HG03039 (cell line): ENCODE measurements at regions not wholly inside any gene's neighbourhood (a gene's known extent, or its start where the extent isn't known, plus 50 kb on each side); places are given as distances from the start of the nearest gene placed in this dataset.

ENCODE experiments used
- ATAC-seq: cut with Tn5 transposase; IDR thresholded peaks from one replicate; pipeline ENCODE4 v1.9.1; 2021; ENCODE audit warnings: mild to moderate bottlenecking, moderate library complexity; ENCODE audit not compliant: unreplicated experiment

GRCh38 chr5:152978141-152978835, 512.2 kb upstream of the GRIA1 start:
- ATAC-seq: no peak

GRCh38 chr5:152987131-152987530, 503.3 kb upstream of the GRIA1 start:
- no peak for ATAC-seq

DNA sequence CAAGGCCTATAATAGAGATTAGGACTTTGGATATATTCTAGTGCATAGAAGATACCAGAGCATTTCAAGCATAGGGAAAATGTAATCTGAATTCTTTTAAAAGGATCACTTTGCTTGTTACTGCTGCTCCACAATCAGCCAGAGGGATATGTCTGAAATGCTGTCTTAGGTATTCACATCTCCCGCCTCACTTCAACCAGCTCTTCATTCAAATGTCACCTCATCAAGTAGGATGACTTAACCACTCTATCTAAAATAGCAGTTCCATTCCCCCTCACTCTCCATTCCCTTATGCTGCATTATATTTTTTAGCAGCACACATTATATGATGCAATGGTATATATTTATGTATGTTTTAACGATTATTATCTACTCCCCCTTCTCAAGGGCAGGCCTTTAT, 500.3 kb upstream of the GRIA1 start:
- no peak for ATAC-seq

GRCh38 chr5:152990649-152991048, 499.8 kb upstream of the GRIA1 start:
- no peak for ATAC-seq

DNA sequence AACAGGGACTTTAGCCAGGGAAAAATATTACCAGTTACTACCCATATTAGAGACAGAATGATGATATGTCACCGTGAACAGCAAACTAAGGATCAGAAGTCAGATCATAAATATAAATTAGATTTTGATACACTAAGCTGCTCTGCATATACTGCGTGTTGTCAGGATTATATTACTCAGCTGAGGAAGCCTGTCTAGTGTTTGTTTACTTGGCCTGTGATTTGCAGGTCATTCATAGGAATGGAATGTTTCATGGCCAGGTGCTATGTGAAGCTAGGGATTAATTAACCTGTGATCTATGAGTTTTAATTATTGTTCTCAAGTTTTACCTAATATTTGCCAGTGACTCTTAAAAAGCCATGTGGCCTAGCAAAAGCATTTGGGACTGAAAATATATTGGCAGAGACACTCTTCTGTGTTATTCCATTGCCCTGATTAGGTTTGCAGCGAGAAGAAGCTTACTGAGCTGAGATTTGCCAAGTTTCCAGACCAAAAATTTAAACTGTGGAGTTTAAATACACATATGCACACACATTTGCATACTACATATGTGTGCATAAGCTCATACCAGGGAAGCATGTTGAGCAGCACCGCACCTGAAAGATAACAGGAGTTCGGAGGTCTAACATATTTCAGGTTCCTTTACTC, 496.3 kb upstream of the GRIA1 start:
- no peak for ATAC-seq

DNA sequence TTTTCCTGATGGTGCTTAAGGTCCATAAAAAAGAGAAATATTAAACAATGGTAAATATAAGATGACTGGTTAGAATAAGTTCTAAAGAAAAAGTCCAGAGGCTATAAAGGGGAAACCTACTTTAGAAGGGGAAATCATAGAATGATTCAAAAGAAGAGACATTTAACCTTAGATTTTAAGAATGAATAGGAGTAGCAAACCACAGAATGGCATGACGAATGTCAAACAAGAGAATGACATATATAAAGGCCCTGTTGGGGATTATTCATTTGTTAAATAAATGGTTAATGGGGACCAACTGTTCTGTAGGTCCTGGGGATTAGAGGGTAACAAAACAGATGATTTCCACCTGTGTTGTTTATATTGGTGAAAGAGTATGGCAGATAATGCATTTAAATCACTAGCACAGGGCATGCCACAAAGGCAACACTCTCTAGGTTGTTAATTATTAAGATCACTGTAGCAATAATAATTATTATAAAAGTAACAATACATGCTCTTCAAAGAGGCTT, 495.2 kb upstream of the GRIA1 start:
- ATAC-seq: no peak

DNA sequence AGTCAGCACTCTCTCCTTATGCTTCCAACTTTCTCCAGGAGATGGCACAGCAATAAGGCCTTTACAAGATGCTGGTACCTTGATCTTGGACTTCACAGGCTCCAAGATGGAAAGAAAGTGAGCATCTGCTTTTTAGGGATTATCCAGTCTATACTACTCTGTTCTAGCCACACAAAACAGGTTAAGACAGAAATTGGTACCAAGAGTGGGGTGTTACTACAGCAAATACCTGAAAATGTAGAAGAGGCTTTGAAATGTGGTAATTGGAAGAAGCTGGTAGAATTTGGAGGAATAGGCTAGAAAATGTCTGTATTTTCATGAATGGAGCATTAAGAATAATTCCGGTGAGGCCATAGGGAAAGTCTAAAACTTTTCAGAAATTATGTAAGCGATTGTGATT, 484.8 kb upstream of the GRIA1 start:
- no peak for ATAC-seq

- ATAC-seq: no peak
Observed at GRCh38 chr5:153006681-153007080, 483.8 kb upstream of the GRIA1 start.

GRCh38 chr5:153014194-153014593, 476.3 kb upstream of the GRIA1 start:
- ATAC-seq: no peak

DNA sequence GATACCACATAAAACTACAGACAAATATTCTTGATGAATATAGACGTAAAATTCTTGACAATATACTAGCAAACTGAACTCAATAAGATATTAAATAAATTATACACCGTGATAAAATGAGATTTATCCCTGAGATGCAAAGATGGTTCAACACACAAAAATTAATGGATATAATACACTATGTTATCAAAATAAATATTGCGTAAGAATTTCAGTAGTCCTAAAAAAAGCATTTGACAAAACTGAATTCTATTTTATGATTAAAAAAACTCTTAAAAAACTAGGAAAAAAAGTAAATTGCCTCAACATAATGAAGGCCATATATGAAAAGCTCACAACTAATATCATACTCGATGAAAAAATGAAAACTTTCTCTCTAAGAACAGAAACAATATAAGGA, 472.3 kb upstream of the GRIA1 start:
- no peak for ATAC-seq

GRCh38 chr5:153030755-153031725, 459.4 kb upstream of the GRIA1 start:
- ATAC-seq: no peak

- no peak for ATAC-seq
Observed at GRCh38 chr5:153039501-153039900, 451.0 kb upstream of the GRIA1 start.

DNA sequence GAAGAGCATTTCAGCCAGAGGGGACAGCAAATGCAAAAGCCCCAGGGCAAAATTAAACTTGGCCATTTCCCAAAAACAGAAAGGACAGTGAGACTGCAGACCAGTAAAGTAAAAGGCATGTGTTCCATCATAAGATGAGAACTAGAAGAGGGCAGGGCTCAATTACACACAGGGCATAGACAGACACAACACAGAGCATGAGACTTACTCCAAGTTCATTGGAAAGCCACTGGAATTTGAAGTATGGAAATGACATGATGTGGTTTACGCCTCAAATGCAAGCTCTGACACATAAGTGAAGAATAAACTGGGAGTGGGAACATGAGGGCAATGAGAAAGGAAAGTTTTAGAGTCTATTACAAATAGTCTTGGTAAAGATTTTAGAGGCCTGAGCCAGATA, 446.6 kb upstream of the GRIA1 start:
- no peak for ATAC-seq

GRCh38 chr5:153050496-153051179, 439.8 kb upstream of the GRIA1 start:
- ATAC-seq: no peak

DNA sequence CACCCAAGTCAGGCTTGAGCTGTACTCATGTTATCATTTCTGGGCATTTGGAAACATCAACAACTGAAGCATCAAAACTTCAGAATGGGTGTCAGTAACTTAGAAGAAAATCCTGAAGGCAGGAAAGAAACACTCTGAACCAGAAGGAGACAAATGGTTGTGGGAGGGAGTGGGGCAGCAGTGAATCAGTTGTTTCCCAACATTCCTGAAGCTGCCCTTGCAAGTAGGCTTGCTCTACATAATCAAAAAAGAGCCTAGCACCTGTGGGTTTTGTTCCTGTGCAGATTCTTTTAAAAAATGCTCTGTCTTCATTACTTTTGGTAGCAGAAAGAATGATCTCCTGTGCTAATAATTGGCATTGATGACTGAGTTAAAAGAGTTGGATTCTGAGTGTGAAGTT, 424.2 kb upstream of the GRIA1 start:
- ATAC-seq: no peak

GRCh38 chr5:153067869-153068268, 422.6 kb upstream of the GRIA1 start:
- ATAC-seq: no peak

GRCh38 chr5:153079396-153079795, 411.1 kb upstream of the GRIA1 start:
- no peak for ATAC-seq

DNA sequence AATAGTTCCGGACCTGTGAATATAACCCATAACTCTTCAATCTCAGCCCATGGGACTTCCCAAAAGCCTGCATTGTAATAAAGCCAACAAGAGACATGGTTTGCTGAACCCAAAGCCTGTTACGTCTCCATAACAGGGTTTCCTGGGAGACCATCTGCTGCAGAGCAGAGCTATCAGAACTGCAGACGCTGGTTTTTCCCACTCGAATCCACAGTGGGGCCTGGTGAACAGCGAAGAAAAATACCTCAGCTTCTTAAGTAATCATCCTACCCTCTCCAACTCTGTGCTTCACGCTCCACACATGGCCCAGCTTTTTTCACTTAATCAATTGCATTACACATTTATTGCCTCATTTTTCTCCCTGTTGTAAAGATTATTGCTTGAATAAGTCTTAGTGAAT, 409.5 kb upstream of the GRIA1 start:
- ATAC-seq: no peak

DNA sequence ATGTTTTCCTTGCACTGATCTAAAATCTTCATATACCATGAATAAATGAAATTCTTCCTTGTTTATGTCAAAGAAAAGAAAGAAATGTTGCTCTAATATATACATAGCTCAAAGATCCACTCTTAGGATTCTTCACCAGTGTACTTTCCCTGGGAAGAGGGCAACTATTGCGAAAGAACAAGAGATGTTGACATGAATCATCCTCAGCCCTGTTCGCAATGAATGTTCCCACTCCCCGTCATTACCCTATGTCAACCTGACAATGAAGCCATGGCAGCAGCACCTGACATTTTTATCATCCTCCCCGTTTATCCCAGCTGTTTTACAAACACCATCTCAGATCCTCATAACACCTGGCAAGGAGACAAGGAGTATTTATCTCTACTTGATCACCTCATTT, 409.1 kb upstream of the GRIA1 start:
- ATAC-seq: no peak

GRCh38 chr5:153084511-153084910, 406.0 kb upstream of the GRIA1 start:
- ATAC-seq: no peak

GRCh38 chr5:153086486-153086885, 404.0 kb upstream of the GRIA1 start:
- ATAC-seq: no peak
